Activated CD8-positive, alpha-beta memory T cell treated with anti-CD3 and anti-CD28 coated beads for 48 hours (primary cell): ENCODE measurements at regions not wholly inside any gene's neighbourhood (a gene's known extent, or its start where the extent isn't known, plus 50 kb on each side); places are given as distances from the start of the nearest gene placed in this dataset.
"Not testable (repeated sequence)": the region's sequence is repeated elsewhere in the genome, so short reads cannot be mapped to it uniquely, and the experiment has no call there.

Source experiments
- DNase-seq, 3 experiments: peaks; one replicate each; pipeline ENCODE4 v3.0.0-alpha.2; 2020; ENCODE audit warnings: low read depth in 2 of 3, low spot score in 2 of 3

GRCh38 chr4:127001933-127002332 is 630.8 kb upstream of the INTU start:
- DNase-seq = no peak

GRCh38 chr4:127006446-127006877 is 626.3 kb upstream of the INTU start:
- DNase-seq = no peak

- no peak for DNase-seq
Observed at GRCh38 chr4:127007305-127007704, 625.5 kb upstream of the INTU start.

GRCh38 chr4:127012549-127012948 is 620.2 kb upstream of the INTU start:
- no peak for DNase-seq

- DNase-seq = no peak
Observed at GRCh38 chr4:127015667-127016117, 617.1 kb upstream of the INTU start.

- no peak for DNase-seq
Observed at GRCh38 chr4:127018381-127018780, 614.4 kb upstream of the INTU start.

GRCh38 chr4:127020831-127021230 is 611.9 kb upstream of the INTU start:
- not testable (repeated sequence) for DNase-seq

- no peak for DNase-seq
Observed at GRCh38 chr4:127036296-127036695, 596.5 kb upstream of the INTU start.

GRCh38 chr4:127045861-127046260 is 586.9 kb upstream of the INTU start:
- DNase-seq = no peak

GRCh38 chr4:127047930-127048329 is 584.8 kb upstream of the INTU start:
- DNase-seq = no peak

GRCh38 chr4:127048376-127049044 is 584.2 kb upstream of the INTU start:
- DNase-seq = no peak

- DNase-seq = no peak
Observed at GRCh38 chr4:127049526-127049925, 583.2 kb upstream of the INTU start.

- no peak for DNase-seq
Observed at GRCh38 chr4:127052742-127053141, 580.0 kb upstream of the INTU start.

- no peak for DNase-seq
Observed at GRCh38 chr4:127055357-127055756, 577.4 kb upstream of the INTU start.

GRCh38 chr4:127069675-127070074 is 563.1 kb upstream of the INTU start:
- DNase-seq = no peak

- DNase-seq = no peak
Observed at GRCh38 chr4:127071443-127071842, 561.3 kb upstream of the INTU start.

GRCh38 chr4:127080141-127080540 is 552.6 kb upstream of the INTU start:
- DNase-seq = no peak

- no peak for DNase-seq
Observed at GRCh38 chr4:127081041-127081440, 551.7 kb upstream of the INTU start.

- no peak for DNase-seq
Observed at GRCh38 chr4:127082986-127083385, 549.8 kb upstream of the INTU start.

- no peak for DNase-seq
Observed at GRCh38 chr4:127084666-127085065, 548.1 kb upstream of the INTU start.

- no peak for DNase-seq
Observed at GRCh38 chr4:127097061-127097460, 535.7 kb upstream of the INTU start.

GRCh38 chr4:127102361-127102760 is 530.4 kb upstream of the INTU start:
- DNase-seq = no peak

GRCh38 chr4:127103681-127104115 is 529.1 kb upstream of the INTU start:
- DNase-seq = no peak
